ENCODE measurements at regions not wholly inside any gene's neighbourhood (a gene's known extent, or its start where the extent isn't known, plus 50 kb on each side); places are given as distances from the start of the nearest gene placed in this dataset.

DNA sequence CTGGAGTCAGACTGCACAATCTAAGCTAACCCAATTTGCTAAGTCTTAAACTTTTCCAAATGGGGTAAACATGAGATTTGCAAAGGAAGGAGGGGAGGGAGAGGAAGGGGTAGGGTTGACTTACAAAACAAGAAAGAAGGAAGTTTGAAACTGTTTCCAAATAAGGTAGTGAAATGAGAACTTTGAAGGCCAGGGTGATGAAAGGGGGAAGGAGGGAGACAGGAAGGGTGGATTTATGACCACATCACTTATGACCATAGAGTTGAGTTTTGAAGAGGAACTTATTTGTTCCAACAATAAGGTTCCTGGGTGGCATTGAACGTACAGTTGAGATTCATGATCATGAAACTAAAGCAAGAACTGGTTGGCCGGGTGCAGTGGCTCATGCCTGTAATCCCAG, 72.5 kb upstream of the DAPK1 start:
- ChIA-PET CTCF (no interaction called here), POLR2A (ENCODE audit: unreplicated experiment) (no interaction called here)
- Histone ChIP-seq H3K4me1 (ENCODE audit: insufficient read depth, low read length) (no peaks in the 10 kb centered on the region), H3K4me2 (ENCODE audit: low read length) (no peak overlapping the region), H3K79me2 (ENCODE audit: low read length) (no peaks in the 10 kb centered on the region), H4K20me1 (ENCODE audit: low read length) (no peaks in the 10 kb centered on the region), H3K27ac (ENCODE audit: low read length) (no peak overlapping the region), H3K36me3 (ENCODE audit: low read depth, low read length) (no peaks in the 10 kb centered on the region), H3K9ac (ENCODE audit: low read length) (no peak overlapping the region), H2AFZ (ENCODE audit: low read length) (no peak overlapping the region), H3F3A (ENCODE audit: low read length, unreplicated experiment) (no peaks in the 10 kb centered on the region), H3K4me3 (ENCODE audit: low read length) (no peak overlapping the region), H3K9me2 (replicated peaks; ENCODE audit: low read length) (no peaks in the 10 kb centered on the region), H3K27me3 (ENCODE audit: low read length) (no peaks in the 10 kb centered on the region), H3K9me3 (ENCODE audit: low read length) (no peaks in the 10 kb centered on the region)
- DNase-seq: no peak
- BruUV-seq (replicated peaks): no TSS peak
- intact Hi-C loops (cut with micrococcal nuclease): no loop called here
- ATAC-seq: no peak
- TF ChIP-seq EZH2phosphoT487 (IDR thresholded peaks at IDR 0.05; ENCODE audit: borderline replicate concordance, low read length) (no peak), EZH2 (IDR thresholded peaks at IDR 0.05; ENCODE audit: low read length, unreplicated experiment) (no peak)
- TF ChIP-seq, protein P1, sequence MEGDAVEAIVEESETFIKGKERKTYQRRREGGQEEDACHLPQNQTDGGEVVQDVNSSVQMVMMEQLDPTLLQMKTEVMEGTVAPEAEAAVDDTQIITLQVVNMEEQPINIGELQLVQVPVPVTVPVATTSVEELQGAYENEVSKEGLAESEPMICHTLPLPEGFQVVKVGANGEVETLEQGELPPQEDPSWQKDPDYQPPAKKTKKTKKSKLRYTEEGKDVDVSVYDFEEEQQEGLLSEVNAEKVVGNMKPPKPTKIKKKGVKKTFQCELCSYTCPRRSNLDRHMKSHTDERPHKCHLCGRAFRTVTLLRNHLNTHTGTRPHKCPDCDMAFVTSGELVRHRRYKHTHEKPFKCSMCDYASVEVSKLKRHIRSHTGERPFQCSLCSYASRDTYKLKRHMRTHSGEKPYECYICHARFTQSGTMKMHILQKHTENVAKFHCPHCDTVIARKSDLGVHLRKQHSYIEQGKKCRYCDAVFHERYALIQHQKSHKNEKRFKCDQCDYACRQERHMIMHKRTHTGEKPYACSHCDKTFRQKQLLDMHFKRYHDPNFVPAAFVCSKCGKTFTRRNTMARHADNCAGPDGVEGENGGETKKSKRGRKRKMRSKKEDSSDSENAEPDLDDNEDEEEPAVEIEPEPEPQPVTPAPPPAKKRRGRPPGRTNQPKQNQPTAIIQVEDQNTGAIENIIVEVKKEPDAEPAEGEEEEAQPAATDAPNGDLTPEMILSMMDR (conservative IDR thresholded peaks at IDR 0.05; ENCODE audit: low read depth, low read length): no peak

DNA sequence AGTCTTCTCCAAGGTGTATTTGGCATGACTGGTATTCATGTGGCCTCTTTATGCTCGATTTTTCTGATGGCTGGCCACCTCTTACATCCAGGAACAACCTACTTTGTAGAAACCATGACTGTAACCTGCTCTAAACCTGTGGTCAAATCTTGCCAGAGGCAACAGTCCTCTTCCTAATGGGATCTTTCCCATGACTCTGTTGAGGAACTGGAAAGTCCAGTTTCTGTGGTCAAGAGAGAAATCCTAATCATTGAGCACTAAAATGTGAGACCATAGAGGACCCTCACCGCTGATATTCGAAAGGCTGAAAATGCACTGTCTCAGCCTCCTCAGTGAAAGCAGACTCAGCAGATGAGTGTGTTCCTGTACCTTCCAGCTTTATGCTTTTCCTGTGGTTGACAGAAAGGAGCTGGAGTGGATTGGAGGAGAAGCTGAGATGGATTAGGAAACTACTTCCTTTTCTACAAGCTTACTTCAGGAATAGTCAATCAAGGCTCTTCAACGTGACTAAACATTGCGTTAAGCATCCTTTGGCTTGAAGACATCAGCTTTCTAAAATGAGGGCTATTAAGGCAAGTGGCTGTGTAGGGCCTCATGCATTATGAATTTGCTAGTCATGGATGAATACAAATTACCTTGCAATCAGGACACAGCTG, 69.7 kb upstream of the DAPK1 start:
- Histone ChIP-seq H4K20me1 (ENCODE audit: low read length) (no peaks in the 10 kb centered on the region), H2AFZ (ENCODE audit: low read length) (no peak overlapping the region), H3K36me3 (ENCODE audit: low read depth, low read length) (no peaks in the 10 kb centered on the region), H3K4me2 (ENCODE audit: low read length) (no peak overlapping the region), H3K4me3 (ENCODE audit: low read length) (no peak overlapping the region), H3K4me1 (ENCODE audit: insufficient read depth, low read length) (no peaks in the 10 kb centered on the region), H3K9me3 (ENCODE audit: low read length) (no peaks in the 10 kb centered on the region), H3K79me2 (ENCODE audit: low read length) (no peaks in the 10 kb centered on the region), H3K9ac (ENCODE audit: low read length) (no peak overlapping the region), H3K27ac (ENCODE audit: low read length) (no peak overlapping the region), H3K9me2 (replicated peaks; ENCODE audit: low read length) (no peaks in the 10 kb centered on the region), H3F3A (ENCODE audit: low read length, unreplicated experiment) (no peaks in the 10 kb centered on the region), H3K27me3 (ENCODE audit: low read length) (no peaks in the 10 kb centered on the region)
- TF ChIP-seq EZH2 (IDR thresholded peaks at IDR 0.05; ENCODE audit: low read length, unreplicated experiment) (no peak), EZH2phosphoT487 (IDR thresholded peaks at IDR 0.05; ENCODE audit: borderline replicate concordance, low read length) (no peak)
- TF ChIP-seq, protein P1 (conservative IDR thresholded peaks at IDR 0.05; ENCODE audit: low read depth, low read length): no peak
- DNase-seq (peak; percentile 32), ATAC-seq (no peak)
- no TSS peak for BruUV-seq (replicated peaks)
- POLR2A ChIA-PET (ENCODE audit: unreplicated experiment): no interaction called here
- intact Hi-C loops (cut with micrococcal nuclease): no loop called here
- CTCF ChIA-PET: no interaction called here

DNA sequence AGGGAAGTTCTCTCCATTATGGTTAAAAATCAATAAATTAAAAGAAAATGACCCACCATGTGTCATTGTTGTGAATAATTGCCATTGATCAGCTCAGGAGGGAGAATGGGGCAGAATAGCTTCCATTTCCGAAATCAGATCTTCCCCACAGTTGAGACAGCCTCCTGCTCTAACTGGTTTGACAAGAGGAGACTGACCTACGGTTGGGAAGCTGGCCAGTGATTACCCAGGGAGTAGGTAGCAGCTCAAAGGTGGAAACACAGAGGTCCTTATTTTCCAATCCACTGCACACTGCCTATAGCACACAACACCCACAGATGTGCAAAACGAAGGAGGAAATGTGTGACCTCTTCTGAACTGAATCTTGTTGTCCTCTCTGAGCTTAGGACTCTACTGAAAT, 69.0 kb upstream of the DAPK1 start:
- no peak for ATAC-seq
- no TSS peak for BruUV-seq (replicated peaks)

More for the DNA sequence above, 69.0 kb upstream of the DAPK1 start:
- POLR2A ChIA-PET (ENCODE audit: unreplicated experiment): no interaction called here
- no peak overlapping the region for H3K27ac ChIP-seq (ENCODE audit: low read length)
- H3K4me3 ChIP-seq (ENCODE audit: low read length): no peak overlapping the region
- no peak overlapping the region for H2AFZ ChIP-seq (ENCODE audit: low read length)
- no peak overlapping the region for H3K4me2 ChIP-seq (ENCODE audit: low read length)
- CTCF ChIA-PET: no interaction called here
- no peaks in the 10 kb centered on the region for H3K4me1 ChIP-seq (ENCODE audit: insufficient read depth, low read length)
- intact Hi-C loops (cut with micrococcal nuclease): no loop called here
- no peaks in the 10 kb centered on the region for H3K9me3 ChIP-seq (ENCODE audit: low read length)
- no peaks in the 10 kb centered on the region for H3K79me2 ChIP-seq (ENCODE audit: low read length)
- peak; percentile 5 for DNase-seq
- no peaks in the 10 kb centered on the region for H4K20me1 ChIP-seq (ENCODE audit: low read length)
- H3K9me2 ChIP-seq (replicated peaks; ENCODE audit: low read length): no peaks in the 10 kb centered on the region
- no peaks in the 10 kb centered on the region for H3F3A ChIP-seq (ENCODE audit: low read length, unreplicated experiment)
- TF ChIP-seq, protein P1 (conservative IDR thresholded peaks at IDR 0.05; ENCODE audit: low read depth, low read length): no peak
- TF ChIP-seq EZH2 (IDR thresholded peaks at IDR 0.05; ENCODE audit: low read length, unreplicated experiment): no peak
- no peak for TF ChIP-seq EZH2phosphoT487 (IDR thresholded peaks at IDR 0.05; ENCODE audit: borderline replicate concordance, low read length)
- no peak overlapping the region for H3K9ac ChIP-seq (ENCODE audit: low read length)
- no peaks in the 10 kb centered on the region for H3K27me3 ChIP-seq (ENCODE audit: low read length)
- no peaks in the 10 kb centered on the region for H3K36me3 ChIP-seq (ENCODE audit: low read depth, low read length)

Data from PC-3 (cell line).